Astrocyte (in vitro differentiated cells and primary cell): ENCODE measurements at regions not wholly inside any gene's neighbourhood (a gene's known extent, or its start where the extent isn't known, plus 50 kb on each side); places are given as distances from the start of the nearest gene placed in this dataset.

ENCODE experiments used
- CTCF ChIP-seq: IDR thresholded peaks from 2 replicates; pipeline ENCODE4 v1.5.1; 2011; ENCODE audit warnings: low read depth, mild to moderate bottlenecking, inconsistent platforms, low read length, moderate library complexity; ENCODE audit not compliant: insufficient read depth
- EZH2 ChIP-seq: IDR thresholded peaks from 2 replicates; pipeline ENCODE4 v1.6.1; 2012; ENCODE audit warnings: mild to moderate bottlenecking, low read length, inconsistent platforms; ENCODE audit not compliant: insufficient read depth

GRCh38 chr4:184292877-184293276 lies 75.2 kb upstream of the ENPP6 start:
- TF ChIP-seq CTCF: no peak
- no peak for TF ChIP-seq EZH2
